GM19025 (cell line): ENCODE measurements at regions not wholly inside any gene's neighbourhood (a gene's known extent, or its start where the extent isn't known, plus 50 kb on each side); places are given as distances from the start of the nearest gene placed in this dataset.
"Not testable (repeated sequence)": the region's sequence is repeated elsewhere in the genome, so short reads cannot be mapped to it uniquely, and the experiment has no call there.

ENCODE experiments used
- ATAC-seq: cut with Tn5 transposase; IDR thresholded peaks from one replicate; pipeline ENCODE4 v1.9.1; 2021; ENCODE audit warnings: mild to moderate bottlenecking, low read depth, moderate library complexity; ENCODE audit not compliant: unreplicated experiment

DNA sequence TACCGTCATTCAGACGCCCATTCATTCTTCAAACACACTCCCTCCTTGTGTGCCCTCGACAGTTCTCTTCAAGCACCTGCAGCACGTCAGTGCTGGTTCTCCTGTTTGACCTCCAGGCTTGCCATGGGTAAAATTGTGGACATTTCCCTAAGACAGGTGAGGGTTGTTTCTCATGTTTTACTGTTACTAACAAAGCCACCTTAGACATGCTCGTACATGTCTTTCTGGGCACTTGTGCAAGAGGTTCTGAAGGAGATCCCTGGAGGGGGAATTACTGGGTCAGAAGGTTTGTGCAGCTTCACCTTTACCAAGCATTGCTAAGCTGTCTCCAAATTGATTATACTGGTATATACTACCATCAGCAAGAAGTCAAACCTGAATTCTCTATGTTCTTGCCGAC, 189.7 kb upstream of the TMEM45B start:
- ATAC-seq, result no peak

DNA sequence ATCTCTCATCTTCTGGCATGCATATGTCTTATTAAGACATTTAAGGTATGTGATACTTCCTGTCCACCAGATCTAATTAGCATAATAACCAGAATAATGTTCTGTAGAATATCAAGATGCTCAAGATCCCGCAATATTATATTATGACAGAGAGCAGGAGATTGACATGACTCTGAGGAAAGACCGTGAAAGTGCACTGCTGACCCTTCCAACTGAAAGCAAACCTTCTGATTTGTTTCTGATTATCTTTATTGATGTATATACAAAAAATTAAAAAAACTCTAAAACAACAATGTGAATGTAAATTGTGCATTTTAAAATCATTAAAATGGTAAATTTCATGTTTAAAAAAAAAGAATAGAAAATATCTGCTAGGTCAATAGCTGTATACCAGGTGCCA, 184.4 kb upstream of the TMEM45B start:
- ATAC-seq, result no peak

DNA sequence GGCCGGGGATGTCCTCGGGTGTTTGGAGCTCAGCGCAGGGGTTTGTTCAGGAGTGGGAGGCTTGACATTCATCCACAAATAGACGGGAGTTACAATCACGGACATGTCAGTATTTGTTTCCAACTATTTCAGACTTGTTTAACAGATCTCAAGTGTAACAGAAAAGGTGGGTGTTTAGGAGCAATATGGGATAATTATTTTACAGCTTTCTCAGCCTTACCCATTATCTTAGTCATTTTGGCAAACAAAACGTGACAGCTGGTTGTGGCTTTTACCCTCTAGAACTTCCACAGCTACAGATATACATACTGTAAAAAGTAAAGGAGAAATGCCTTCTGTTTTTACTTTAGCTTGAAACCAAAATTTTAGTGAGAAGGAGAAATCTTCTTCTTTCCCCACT, 178.7 kb upstream of the TMEM45B start:
- no peak for ATAC-seq

DNA sequence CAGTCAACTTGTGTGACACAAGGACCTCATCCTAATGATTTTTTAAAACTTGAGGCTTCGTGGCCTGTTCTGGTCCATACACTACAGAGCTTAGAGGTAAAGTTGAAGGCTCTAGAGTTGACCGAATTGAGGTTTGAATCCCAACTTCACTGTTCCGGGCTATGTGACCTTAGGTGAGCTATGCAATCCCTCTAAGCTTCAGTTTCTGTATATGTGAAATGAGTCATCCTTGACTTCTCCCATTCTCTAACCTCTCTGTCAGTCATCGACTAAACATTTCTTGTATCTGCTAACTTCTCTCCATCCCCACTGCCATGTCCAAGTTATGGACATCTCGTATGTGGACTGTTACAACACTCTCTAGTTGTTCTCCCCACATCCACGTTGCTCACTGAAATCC, 178.2 kb upstream of the TMEM45B start:
- no peak for ATAC-seq

DNA sequence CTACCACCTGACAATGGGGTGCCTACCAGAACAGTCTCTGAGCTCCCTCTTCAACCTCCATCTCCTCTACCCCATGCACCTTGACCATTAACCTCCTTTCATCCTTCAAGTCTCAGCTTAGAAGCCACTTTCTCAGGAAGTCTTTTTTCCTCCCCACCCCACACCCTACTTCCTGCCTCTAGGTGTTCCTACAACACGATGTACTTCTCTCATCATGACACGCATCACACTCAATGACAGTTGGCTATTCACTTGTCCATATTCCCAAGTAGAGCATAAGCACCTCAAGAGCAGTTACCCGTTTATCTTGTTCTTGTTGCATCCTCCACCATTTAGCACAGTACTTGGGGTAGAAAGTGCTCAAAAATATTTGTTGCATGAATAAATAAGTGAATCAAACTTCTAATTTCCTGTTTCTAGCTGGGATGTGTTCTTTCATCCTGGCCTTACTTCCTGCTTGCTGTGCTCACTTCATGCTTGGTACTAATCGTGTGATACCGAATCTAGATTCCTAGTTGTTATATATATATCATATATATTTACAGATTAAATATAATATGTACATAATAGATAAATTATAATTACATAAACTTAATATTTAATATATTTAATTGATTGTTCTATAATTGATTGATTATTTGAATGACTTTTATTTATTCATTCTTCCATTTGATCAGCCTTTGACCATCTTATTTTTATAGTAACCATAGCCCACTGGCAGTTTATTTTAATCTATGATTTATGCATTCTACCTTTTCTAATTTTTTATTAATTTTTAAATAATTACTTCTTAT, 177.5 kb upstream of the TMEM45B start:
- ATAC-seq, result no peak

DNA sequence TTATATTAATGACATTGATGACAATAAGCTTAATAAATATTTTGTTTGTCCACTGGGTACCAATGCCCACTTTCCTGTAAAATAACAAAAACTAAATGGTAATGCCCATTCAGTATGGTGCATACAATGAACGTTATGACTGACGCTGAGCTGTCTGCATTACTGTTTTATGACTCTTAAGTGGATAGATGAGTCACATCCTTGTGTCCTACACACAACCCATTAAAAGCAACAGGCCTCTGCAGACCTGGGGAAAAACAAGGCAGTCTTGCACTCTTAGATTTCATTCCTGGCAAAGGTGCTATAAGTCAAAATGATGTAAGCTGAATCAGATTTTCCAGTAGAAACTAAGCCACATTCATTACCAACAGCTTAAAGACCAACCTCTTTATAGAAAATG, 176.3 kb upstream of the TMEM45B start:
- ATAC-seq, result no peak

DNA sequence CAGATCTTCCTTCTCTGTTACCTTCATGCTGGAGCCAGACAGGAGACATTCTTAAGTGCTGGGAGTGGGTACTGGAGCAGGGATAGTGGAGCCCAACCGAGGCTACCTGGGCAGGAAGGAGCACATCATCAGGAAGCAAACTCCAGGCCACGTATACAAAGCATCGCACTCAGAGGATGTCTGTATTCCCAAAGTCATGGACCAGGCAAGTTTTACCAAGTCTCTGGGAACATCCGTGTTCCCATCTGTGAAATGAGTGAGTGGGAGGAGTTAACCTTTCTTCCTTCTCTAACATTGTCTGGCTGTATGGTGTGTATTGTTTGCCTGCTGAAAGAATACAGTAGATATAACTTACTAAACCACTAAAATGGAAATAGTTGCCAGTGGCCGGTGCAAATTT, 175.0 kb upstream of the TMEM45B start:
- ATAC-seq, result no peak

DNA sequence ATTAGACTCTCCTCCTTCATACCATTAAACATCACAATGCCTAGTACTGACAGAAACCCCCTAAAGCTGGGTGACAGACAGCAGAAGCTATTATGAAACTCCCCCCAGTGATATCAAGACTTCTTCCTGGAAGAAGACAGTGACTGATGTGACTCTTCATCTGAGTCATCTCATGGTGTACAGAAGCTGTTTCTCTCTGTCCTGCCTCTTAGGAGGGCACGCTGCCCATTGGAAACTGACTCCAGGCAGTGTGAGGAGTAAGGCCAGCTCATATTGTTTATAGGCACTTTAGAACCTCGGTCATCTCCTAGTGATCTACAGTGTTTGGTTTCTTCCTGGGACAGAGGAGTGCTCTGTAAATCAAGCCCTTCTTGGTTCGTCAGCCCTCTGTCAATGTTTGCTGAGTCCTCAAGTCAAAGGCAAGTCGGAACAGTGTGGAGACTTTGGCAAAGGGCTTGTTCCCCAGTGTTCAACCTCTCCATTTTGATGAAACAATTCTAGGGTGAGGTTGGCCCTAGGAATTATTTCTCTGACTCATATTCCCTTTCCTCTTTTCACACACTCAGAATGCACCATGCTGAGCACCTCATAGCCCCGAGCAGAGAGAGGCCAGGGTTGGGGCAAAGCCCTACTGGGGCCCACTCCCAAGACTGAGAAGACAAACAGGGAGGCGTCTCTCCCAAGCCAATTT, 172.5 kb upstream of the TMEM45B start:
- ATAC-seq, result no peak

DNA sequence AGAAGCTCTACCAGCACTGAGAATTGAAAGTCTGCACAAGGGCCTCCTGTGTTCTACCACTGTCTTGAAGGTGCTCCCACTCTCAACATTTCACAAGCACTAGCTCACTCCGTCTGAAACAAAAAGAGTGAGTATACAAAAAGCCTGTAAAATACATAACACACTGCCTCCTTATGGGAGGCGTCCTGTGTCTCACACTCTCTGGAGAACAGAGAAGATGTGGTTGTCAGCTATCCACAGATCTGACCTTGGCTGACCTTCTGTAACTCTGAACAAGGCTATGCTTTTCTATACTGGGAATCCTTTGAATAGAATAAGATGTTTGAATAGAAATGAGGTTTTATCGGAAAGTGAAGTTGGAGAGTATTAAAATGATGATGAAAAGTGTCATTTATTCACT, 171.3 kb upstream of the TMEM45B start:
- no peak for ATAC-seq

DNA sequence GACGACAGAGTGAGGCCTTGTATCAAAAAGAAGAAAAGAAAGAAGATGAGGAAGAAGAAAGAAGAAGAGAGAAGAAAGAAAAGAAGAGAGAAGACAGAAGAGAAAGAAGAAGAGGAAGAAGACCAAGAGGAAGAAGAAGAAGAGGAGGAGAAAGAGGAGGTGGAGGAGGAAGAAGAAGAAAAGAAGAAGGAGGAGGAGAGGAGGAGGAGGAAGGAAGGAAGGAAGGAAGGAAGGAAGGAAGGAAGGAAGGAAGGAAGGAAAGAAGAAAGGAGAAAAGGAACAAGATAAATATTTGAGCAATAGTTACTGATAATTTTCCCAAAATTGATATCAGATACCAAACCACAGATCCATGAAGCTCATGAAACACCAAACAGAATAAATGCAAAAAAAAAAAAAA, 169.7 kb upstream of the TMEM45B start:
- no peak for ATAC-seq

DNA sequence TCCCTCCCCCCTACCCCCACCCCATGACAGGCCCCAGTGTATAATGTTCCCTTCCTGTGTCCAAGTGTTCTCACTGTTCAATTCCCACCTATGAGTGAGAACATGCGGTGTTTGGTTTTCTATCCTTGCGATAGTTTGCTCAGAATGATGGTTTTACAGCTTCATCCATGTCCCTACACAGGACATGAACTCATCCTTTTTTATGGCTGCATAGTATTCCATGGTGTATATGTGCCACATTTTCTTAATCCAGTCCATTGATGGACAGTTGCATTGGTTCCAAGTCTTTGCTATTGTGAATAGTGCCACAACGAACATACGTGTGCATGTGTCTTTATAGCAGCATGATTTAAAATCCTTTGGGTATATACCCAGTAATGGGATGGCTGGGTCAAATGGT, 165.6 kb upstream of the TMEM45B start:
- not testable (repeated sequence) for ATAC-seq

DNA sequence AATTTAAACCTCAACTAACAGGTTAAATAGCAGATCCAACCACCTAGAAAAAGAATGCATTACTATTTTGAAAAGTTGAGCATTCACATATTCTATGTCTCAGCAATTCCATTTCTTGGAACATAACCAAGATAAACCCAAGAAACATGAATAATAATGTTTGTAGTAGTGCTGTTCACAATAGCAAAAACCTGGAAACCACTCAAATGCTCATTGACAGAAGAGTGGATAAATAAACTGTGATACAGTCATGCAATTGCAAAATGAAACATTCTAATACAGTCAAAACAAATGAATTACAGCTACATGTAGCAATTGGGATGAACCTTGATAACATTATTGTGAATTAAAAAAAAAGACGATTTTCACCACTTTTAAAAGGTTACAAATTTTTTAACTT, 162.8 kb upstream of the TMEM45B start:
- ATAC-seq, result no peak

DNA sequence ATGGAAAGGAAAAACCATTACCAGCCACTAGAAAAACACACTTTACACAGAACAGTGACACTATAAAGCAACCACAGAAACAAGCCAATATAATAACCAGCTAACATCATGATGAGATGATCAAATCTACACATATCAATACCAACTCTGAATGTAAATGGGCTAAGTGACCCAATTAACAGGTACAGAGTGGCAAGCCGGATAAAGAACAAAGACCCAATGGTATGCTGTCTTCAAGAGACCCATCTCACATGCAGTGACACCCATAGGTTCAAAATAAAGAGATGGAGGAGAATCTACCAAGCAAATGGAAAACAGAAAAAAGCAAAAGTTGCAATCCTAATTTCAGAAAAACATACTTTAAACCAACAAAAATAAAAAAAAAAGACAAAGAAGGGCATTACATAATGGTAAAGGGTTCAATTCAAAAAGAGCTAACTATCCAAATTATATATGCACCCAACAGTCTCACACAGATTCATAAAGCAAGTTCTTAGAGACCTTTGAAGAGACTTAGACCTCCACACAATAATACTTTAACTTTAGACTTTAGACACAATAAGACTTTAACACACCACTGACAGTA, 160.3 kb upstream of the TMEM45B start:
- no peak for ATAC-seq

DNA sequence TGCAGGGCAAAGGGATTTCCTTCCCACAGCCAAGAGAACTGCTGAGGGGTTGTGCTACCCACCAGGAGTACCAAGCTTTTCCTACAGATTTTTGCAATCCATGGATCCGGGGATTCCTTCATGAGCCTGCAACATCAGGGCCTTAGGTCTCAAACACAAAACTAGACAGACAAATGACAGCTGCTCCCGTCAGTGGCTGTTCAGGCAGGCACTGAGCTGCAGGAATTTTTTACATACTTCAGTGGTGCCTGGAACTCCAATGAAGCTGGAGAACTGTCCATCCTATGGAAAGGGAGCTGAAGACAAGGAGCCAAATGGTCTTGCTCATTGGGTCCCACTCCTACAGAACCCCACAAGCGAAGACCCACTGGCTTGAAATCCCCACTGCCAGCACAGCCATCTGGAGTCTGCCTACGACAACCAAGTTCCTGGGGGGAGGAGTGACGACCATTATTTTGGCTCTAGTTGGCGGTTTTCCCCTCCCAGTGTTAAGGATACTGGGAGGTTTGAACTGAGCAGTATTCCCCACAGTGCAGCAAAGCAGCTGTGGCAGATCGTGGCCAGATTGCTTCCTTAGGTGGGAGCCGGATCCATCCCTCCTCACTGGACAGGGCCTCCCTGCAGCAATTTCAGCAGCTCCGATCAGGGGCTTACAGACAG, 157.7 kb upstream of the TMEM45B start:
- no peak for ATAC-seq

DNA sequence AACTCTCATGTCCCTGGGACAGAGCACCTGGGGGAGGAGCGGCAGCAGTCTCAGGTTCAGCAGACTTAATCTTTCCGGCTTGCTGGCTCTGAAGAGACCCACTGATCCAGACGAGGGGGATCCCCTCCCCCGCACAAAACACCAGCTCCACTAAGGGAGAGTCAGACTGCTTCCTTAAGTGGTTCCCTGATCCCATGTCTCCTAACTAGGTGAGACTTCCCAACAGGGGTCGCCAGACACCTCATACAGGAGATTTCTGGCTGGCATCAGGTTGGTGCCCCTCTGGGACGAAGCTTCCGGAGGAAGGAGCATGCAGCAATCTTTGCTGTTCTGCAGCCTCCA, 157.2 kb upstream of the TMEM45B start:
- no peak for ATAC-seq

DNA sequence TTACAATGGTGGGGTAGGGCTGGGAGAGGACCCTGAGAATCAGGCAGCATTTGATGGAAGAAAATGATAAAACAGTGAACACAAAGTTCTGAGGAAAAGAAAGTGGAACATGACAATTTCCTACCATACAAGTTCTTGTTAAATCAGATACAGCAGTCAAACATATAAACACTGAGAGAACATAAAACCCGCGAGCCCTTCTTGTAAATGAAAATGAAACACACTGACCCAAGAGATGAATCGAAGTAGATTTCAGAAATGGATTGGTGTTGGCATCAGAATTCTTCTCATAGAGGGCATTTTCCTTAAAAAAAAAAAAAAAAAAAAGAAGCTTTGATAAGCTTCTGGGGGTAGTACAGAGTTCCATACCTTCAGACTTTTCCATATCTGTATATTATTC, 134.7 kb upstream of the TMEM45B start:
- no peak for ATAC-seq

DNA sequence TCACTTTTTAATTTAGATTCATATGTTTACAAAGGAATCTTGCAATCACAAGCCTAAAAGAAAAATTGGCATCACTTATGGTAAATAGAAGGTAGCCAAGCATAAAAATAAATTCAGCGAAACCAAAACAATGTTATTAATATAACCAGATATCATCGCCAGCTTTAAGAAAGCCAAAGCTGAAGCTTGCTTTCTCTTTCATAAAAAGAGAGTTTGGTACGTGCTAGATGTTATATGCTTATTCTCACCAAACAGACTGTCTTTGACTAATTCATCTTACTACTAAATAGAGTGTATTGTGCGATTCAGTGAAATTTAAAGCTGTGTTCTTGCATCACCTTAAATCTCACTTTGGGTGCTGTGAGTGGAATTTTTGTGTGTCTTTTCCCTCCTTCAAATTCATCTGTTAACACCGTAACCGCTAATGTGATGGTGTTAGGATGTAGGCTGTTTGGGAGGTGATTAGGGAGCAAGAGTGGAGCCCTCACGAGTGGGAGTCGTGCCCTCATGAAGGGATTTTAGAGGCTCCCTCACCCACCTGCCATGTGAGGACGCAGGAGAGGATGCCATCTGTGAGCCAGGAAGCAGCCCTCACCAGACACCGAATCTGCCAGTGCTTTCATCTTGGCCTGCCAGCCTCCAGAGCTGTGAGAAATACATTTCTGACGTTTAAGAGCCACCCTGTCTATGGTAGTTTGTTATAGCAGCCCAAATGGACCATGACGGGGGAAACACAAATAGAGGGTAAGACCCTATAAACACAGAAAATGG, 134.1 kb upstream of the TMEM45B start:
- no peak for ATAC-seq

DNA sequence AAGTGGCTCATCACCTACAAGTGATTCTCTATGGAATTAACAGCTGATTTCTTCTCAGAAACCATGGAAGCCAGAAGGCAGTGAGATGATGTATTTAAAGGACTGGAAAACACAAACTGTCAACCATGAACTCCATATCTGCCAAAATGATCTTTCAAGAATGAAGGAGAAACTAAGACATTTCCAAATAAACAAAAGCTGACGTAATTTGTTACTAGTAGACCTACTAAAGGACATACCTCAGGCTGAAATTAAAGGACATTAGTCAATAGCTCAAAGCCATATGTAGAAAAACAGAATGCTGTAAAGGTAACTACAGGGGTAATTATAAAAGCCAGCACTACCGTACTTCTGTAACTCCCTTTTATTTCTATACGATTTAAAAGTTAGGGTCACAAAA, 129.4 kb upstream of the TMEM45B start:
- no peak for ATAC-seq

DNA sequence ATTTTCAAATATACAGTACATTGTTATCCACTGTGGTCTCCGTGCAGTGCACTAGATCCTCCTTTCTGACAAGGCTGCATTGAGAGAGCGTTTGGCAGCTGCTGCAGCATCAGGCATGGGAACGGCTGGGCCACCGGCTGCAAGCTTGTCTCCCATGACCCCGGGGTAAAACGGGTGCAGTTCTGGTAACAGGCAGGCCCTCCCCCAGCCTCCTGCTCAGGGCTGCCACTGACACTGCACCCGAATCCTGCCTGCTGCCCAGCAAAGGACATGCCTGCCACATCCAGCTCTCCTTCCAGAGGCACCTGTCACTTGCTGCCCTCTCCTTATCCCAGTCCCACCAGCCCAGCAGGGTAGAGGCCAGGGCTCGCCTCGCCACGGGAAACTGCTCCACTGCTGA, 124.5 kb upstream of the TMEM45B start:
- no peak for ATAC-seq

DNA sequence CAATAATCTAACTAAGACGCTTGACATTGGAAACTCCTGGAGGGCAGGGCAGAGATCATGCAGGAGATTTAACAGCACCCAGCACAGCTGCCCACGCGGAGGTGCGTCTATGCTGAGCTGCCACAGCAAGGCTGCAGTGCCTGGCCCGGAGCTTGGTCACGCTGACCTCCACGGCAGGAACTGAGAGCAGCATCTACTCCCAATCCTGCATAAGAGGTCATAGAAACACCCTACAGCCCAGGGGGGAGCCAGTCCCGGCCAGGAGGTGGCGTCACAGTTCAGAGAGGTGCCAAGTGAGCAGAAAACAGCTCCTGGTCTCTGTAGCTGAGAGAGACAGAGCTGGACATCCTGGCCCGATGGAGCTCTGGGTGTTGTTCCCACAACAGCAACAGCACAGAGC, 121.1 kb upstream of the TMEM45B start:
- ATAC-seq, result no peak

DNA sequence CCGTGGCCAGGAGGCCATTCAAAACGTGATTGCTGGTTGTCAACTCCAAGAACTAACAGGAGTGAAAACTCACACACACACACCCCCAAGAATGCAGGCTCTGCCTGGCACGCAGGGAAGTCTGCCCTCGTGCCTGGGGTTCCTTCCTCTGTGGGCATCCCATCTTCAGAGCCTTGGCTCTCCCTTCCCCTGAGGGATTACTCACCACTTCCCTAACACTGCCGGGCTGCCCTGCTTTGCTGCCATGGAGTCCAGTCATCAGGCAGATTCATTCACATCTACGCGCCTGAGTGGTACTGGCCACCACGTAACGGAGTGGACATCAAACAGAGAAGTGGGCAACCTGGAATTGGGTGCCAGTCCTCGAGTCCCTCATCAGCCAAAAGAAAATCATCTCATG, 120.7 kb upstream of the TMEM45B start:
- no peak for ATAC-seq
